T-cell (primary cell): ENCODE measurements at regions not wholly inside any gene's neighbourhood (a gene's known extent, or its start where the extent isn't known, plus 50 kb on each side); places are given as distances from the start of the nearest gene placed in this dataset.

Experiments used
- ATAC-seq, 4 experiments: fragments of 200-7000 bp in 3 of 4; fragments of 150-1000 bp in 1 of 4; cut with Tn5 transposase; replicated peaks in 1 of 4; 1 replicate in 3 of 4; 2 replicates in 1 of 4; pipeline ENCODE4 v1.10.0; 2021; ENCODE audit warnings: moderate library complexity in 3 of 4, mild to moderate bottlenecking in 2 of 4, moderate number of reproducible peaks in 1 of 4
- CTCF ChIA-PET, 2 donors: fragments of 300-600 bp; sonication (Branson Sonifier 250); formaldehyde crosslinking; loops; one replicate each; lab custom pipeline; 2022; ENCODE audit warnings: antibody characterized with exemption in 2 of 2; lab: Charles Lee
- POLR2A ChIA-PET, 2 donors: fragments of 300-600 bp; sonication (Branson Sonifier 250); formaldehyde crosslinking; loops; one replicate each; lab custom pipeline; 2022; ENCODE audit warnings: antibody characterized with exemption in 2 of 2; lab: Charles Lee
- DNase-seq, 35 experiments: peaks; one replicate each; pipeline versions ENCODE4 v3.0.0 to v3.0.0-alpha.2; 2013 to 2023
- H3K27ac ChIP-seq: one replicate; pipeline ENCODE4 v1.5.1; 2013; ENCODE audit warnings: low read length
- H3K27me3 ChIP-seq, 2 experiments: replicated peaks in 1 of 2; 1 replicate in 1 of 2; 2 replicates in 1 of 2; pipeline versions ENCODE4 v1.6.1 to v1.7.0; 2013; ENCODE audit warnings: low read length in 1 of 2, mixed read lengths in 1 of 2; ENCODE audit not compliant: control insufficient read depth in 2 of 2, insufficient read depth in 2 of 2; ENCODE audit errors: extremely low read depth in 1 of 2
- H3K36me3 ChIP-seq, 2 donors: 1 replicate in 1 of 2; 2 replicates in 1 of 2; pipeline versions ENCODE4 v1.6.1 to v1.7.0; 2013; ENCODE audit warnings: low read length in 1 of 2; ENCODE audit not compliant: control insufficient read depth in 2 of 2, insufficient read depth in 1 of 2; ENCODE audit errors: extremely low read depth in 1 of 2
- H3K4me1 ChIP-seq, 2 experiments: 1 replicate in 1 of 2; 2 replicates in 1 of 2; pipeline versions ENCODE4 v1.6.1 to v1.7.0; 2013; ENCODE audit warnings: low read length in 2 of 2, mixed read lengths in 1 of 2; ENCODE audit not compliant: insufficient read depth in 2 of 2, control insufficient read depth in 1 of 2; ENCODE audit errors: extremely low read depth in 1 of 2
- H3K4me3 ChIP-seq, 2 donors: 1 replicate in 1 of 2; 2 replicates in 1 of 2; pipeline versions ENCODE4 v1.5.1 to v1.7.0; 2013; ENCODE audit warnings: mild to moderate bottlenecking in 2 of 2, low read length in 1 of 2, moderate library complexity in 1 of 2; ENCODE audit not compliant: control insufficient read depth in 1 of 2; ENCODE audit errors: extremely low read depth in 1 of 2
- H3K9me3 ChIP-seq: 2 replicates; pipeline ENCODE4 v1.7.0; 2013
- H3K27ac Mint-ChIP-seq, 2 donors: one replicate each; pipeline ENCODE4 v1.8.0; 2020 to 2021; ENCODE audit warnings: mild to moderate bottlenecking in 2 of 2, mixed read lengths in 2 of 2
- H3K27me3 Mint-ChIP-seq, 2 donors: one replicate each; pipeline ENCODE4 v1.8.0; 2021 to 2022; ENCODE audit warnings: mixed read lengths in 2 of 2
- H3K36me3 Mint-ChIP-seq: one replicate; pipeline ENCODE4 v1.8.0; 2021; ENCODE audit warnings: mixed read lengths
- H3K4me1 Mint-ChIP-seq, 3 donors: one replicate each; pipeline ENCODE4 v1.8.0; 2020 to 2022; ENCODE audit warnings: mixed read lengths in 3 of 3, mild to moderate bottlenecking in 1 of 3
- H3K4me3 Mint-ChIP-seq, 3 donors: one replicate each; pipeline ENCODE4 v1.8.0; 2020 to 2022; ENCODE audit warnings: mild to moderate bottlenecking in 3 of 3, mixed read lengths in 3 of 3, moderate library complexity in 3 of 3
- H3K9me3 Mint-ChIP-seq, 3 donors: one replicate each; pipeline ENCODE4 v1.8.0; 2020 to 2022; ENCODE audit warnings: mixed read lengths in 3 of 3
- WGBS: methylation state at CpG from one replicate; pipeline ENCODE4 v1.1.5; 2013; ENCODE audit warnings: missing lambda C conversion rate; ENCODE audit not compliant: insufficient coverage; 5-methylcytosine and 5-hydroxymethylcytosine counted together

- H3K27ac ChIP-seq: no peak overlapping the region
- H3K27me3 ChIP-seq: no peaks in the 10 kb centered on the region
- POLR2A ChIA-PET: interaction anchor here in 1 of 2 donors (0.6 kb wide), 1 partner anchor 276 kb away, joined by 4 read pairs; no protein-coding TSS in a partner anchor
- DNase-seq (no peak), ATAC-seq (no peak)
- H3K4me1 ChIP-seq: no peaks in the 10 kb centered on the region
- Mint-ChIP-seq H3K36me3 (no peaks in the 10 kb centered on the region), H3K9me3 (no peaks in the 10 kb centered on the region), H3K4me1 (no peaks in the 10 kb centered on the region), H3K27me3 (no peaks in the 10 kb centered on the region), H3K4me3 (no peak overlapping the region), H3K27ac (no peak overlapping the region)
- H3K36me3 ChIP-seq: no peaks in the 10 kb centered on the region
- no CpG with 5 or more reads among the region's 4 CpGs for WGBS
- CTCF ChIA-PET: no interaction called here
- no peak overlapping the region for H3K4me3 ChIP-seq
- no peaks in the 10 kb centered on the region for H3K9me3 ChIP-seq
Observed at GRCh38 chr1:232501854-232502253, 128.1 kb downstream of the SIPA1L2 start.

- no peaks in the 10 kb centered on the region for H3K27me3 Mint-ChIP-seq
- DNase-seq (no peak), ATAC-seq (no peak)
- Histone ChIP-seq H3K27me3 (no peaks in the 10 kb centered on the region), H3K4me3 (no peak overlapping the region), H3K4me1 (no peaks in the 10 kb centered on the region), H3K27ac (no peak overlapping the region), H3K9me3 (no peaks in the 10 kb centered on the region), H3K36me3 (no peaks in the 10 kb centered on the region)
- no peaks in the 10 kb centered on the region for H3K4me1 Mint-ChIP-seq
- no peak overlapping the region for H3K4me3 Mint-ChIP-seq
- WGBS: 60% methylated on average over 3 of the region's 4 CpGs
- no peaks in the 10 kb centered on the region for H3K9me3 Mint-ChIP-seq
- H3K36me3 Mint-ChIP-seq: no peaks in the 10 kb centered on the region
- CTCF ChIA-PET: no interaction called here
- H3K27ac Mint-ChIP-seq: no peak overlapping the region
- POLR2A ChIA-PET: interaction anchor here in 1 of 2 donors (0.8 kb wide), 1 partner anchor 17 kb away, joined by 4 read pairs; no protein-coding TSS in a partner anchor
Observed at GRCh38 chr1:232499188-232499587, 130.7 kb downstream of the SIPA1L2 start.

- no peak overlapping the region for H3K4me3 ChIP-seq
- H3K4me1 ChIP-seq: no peaks in the 10 kb centered on the region
- DNase-seq: no peak
- H3K36me3 ChIP-seq: no peaks in the 10 kb centered on the region
- ChIA-PET POLR2A (no interaction called here), CTCF (no interaction called here)
- no peaks in the 10 kb centered on the region for H3K27me3 ChIP-seq
- H3K4me1 Mint-ChIP-seq: no peaks in the 10 kb centered on the region
- ATAC-seq: no peak
- no peaks in the 10 kb centered on the region for H3K27me3 Mint-ChIP-seq
- H3K4me3 Mint-ChIP-seq: no peak overlapping the region
- H3K27ac Mint-ChIP-seq: no peak overlapping the region
- no peaks in the 10 kb centered on the region for H3K9me3 ChIP-seq
- no peak overlapping the region for H3K27ac ChIP-seq
- H3K9me3 Mint-ChIP-seq: no peaks in the 10 kb centered on the region
- no peaks in the 10 kb centered on the region for H3K36me3 Mint-ChIP-seq
- no CpG with 5 or more reads among the region's 4 CpGs for WGBS
Observed at GRCh38 chr1:232493869-232494268, 136.1 kb downstream of the SIPA1L2 start.

GRCh38 chr1:232489256-232489655 lies 140.7 kb downstream of the SIPA1L2 start:
- Mint-ChIP-seq H3K4me3 (no peak overlapping the region), H3K27me3 (no peaks in the 10 kb centered on the region), H3K27ac (no peak overlapping the region), H3K36me3 (no peaks in the 10 kb centered on the region), H3K9me3 (no peaks in the 10 kb centered on the region), H3K4me1 (no peaks in the 10 kb centered on the region)
- Histone ChIP-seq H3K27ac (no peak overlapping the region), H3K36me3 (no peaks in the 10 kb centered on the region), H3K4me1 (no peaks in the 10 kb centered on the region), H3K9me3 (no peaks in the 10 kb centered on the region), H3K27me3 (no peaks in the 10 kb centered on the region), H3K4me3 (no peak overlapping the region)
- DNase-seq (no peak), ATAC-seq (no peak)
- 100% methylated on average over 1 of the region's 4 CpGs for WGBS
- CTCF ChIA-PET: no interaction called here
- POLR2A ChIA-PET: no interaction called here

GRCh38 chr1:232487236-232487635 lies 142.7 kb downstream of the SIPA1L2 start:
- Mint-ChIP-seq H3K9me3 (no peaks in the 10 kb centered on the region), H3K4me3 (no peak overlapping the region), H3K36me3 (no peaks in the 10 kb centered on the region), H3K27ac (no peak overlapping the region), H3K4me1 (no peaks in the 10 kb centered on the region), H3K27me3 (no peaks in the 10 kb centered on the region)
- no peaks in the 10 kb centered on the region for H3K4me1 ChIP-seq
- ATAC-seq (no peak), DNase-seq (no peak)
- H3K9me3 ChIP-seq: no peaks in the 10 kb centered on the region
- ChIA-PET CTCF (no interaction called here), POLR2A (no interaction called here)
- H3K27ac ChIP-seq: no peak overlapping the region
- no peaks in the 10 kb centered on the region for H3K27me3 ChIP-seq
- WGBS: no CpG with 5 or more reads among the region's 3 CpGs
- H3K4me3 ChIP-seq: no peak overlapping the region
- H3K36me3 ChIP-seq: no peaks in the 10 kb centered on the region

- Histone ChIP-seq H3K4me3 (no peak overlapping the region), H3K9me3 (no peaks in the 10 kb centered on the region), H3K27ac (no peak overlapping the region), H3K4me1 (no peaks in the 10 kb centered on the region), H3K27me3 (no peaks in the 10 kb centered on the region), H3K36me3 (no peaks in the 10 kb centered on the region)
- Mint-ChIP-seq H3K4me3 (no peak overlapping the region), H3K27ac (no peak overlapping the region), H3K27me3 (no peaks in the 10 kb centered on the region), H3K36me3 (no peaks in the 10 kb centered on the region), H3K9me3 (no peaks in the 10 kb centered on the region), H3K4me1 (no peaks in the 10 kb centered on the region)
- no CpG with 5 or more reads among the region's 2 CpGs for WGBS
- ATAC-seq (no peak), DNase-seq (no peak)
- CTCF ChIA-PET: no interaction called here
- POLR2A ChIA-PET: no interaction called here
Observed at GRCh38 chr1:232486454-232487207, 143.3 kb downstream of the SIPA1L2 start.
